Keratinocyte (primary cell): ENCODE measurements at regions not wholly inside any gene's neighbourhood (a gene's known extent, or its start where the extent isn't known, plus 50 kb on each side); places are given as distances from the start of the nearest gene placed in this dataset.

ENCODE experiments used
- DNase-seq: peaks from one replicate; pipeline ENCODE4 v3.0.0-alpha.2; 2011; ENCODE audit warnings: low read depth, missing footprints, low spot score
- FAIRE-seq: peaks from 2 replicates; lab custom pipeline; 2011; peaks lifted over from hg19 to GRCh38; lab: Jason Lieb, UNC
- H2AFZ ChIP-seq: 2 replicates; pipeline ENCODE4 v1.6.0; 2012; ENCODE audit warnings: low read length, control low read depth, inconsistent platforms; ENCODE audit not compliant: control insufficient read depth
- H3K27ac ChIP-seq: 2 replicates; pipeline ENCODE4 v1.5.1; 2011; ENCODE audit warnings: low read length; ENCODE audit not compliant: control insufficient read depth, insufficient read depth
- H3K27me3 ChIP-seq: 3 replicates; pipeline ENCODE4 v1.6.0; 2011; ENCODE audit warnings: low read length; ENCODE audit not compliant: control insufficient read depth, insufficient read depth; ENCODE audit errors: extremely low read depth
- H3K36me3 ChIP-seq, 2 experiments: 2 replicates in 1 of 2; 3 replicates in 1 of 2; pipeline ENCODE4 v1.5.1; 2011; ENCODE audit warnings: low read length in 2 of 2, mild to moderate bottlenecking in 1 of 2; ENCODE audit not compliant: control insufficient read depth in 2 of 2, insufficient read depth in 2 of 2; ENCODE audit errors: extremely low read depth in 1 of 2
- H3K4me1 ChIP-seq: 3 replicates; pipeline ENCODE4 v1.5.1; 2011; ENCODE audit warnings: low read length; ENCODE audit not compliant: control insufficient read depth, insufficient read depth; ENCODE audit errors: extremely low read depth
- H3K4me2 ChIP-seq: 3 replicates; pipeline ENCODE4 v1.6.0; 2011; ENCODE audit warnings: low read depth, low read length; ENCODE audit not compliant: control insufficient read depth, insufficient read depth; ENCODE audit errors: extremely low read depth
- H3K4me3 ChIP-seq, 3 experiments: fragments of 200-600 bp in 1 of 3; sonication (generic) in 1 of 3; 2 replicates in 2 of 3; 3 replicates in 1 of 3; pipeline ENCODE4 v1.5.1; 2011 to 2016; ENCODE audit warnings: low read length in 3 of 3, mild to moderate bottlenecking in 3 of 3, control low read depth in 2 of 3, inconsistent platforms in 1 of 3, low read depth in 1 of 3, mixed read lengths in 1 of 3, mixed run types in 1 of 3, moderate library complexity in 1 of 3; ENCODE audit not compliant: control insufficient read depth in 2 of 3, insufficient read depth in 2 of 3; ENCODE audit errors: extremely low read depth in 1 of 3
- H3K79me2 ChIP-seq: 2 replicates; pipeline ENCODE4 v1.6.0; 2012; ENCODE audit warnings: low read length; ENCODE audit not compliant: control insufficient read depth, insufficient read depth
- H3K9ac ChIP-seq: 3 replicates; pipeline ENCODE4 v1.6.0; 2011; ENCODE audit warnings: low read length; ENCODE audit not compliant: control insufficient read depth, insufficient read depth; ENCODE audit errors: extremely low read depth
- H3K9me1 ChIP-seq: 3 replicates; pipeline ENCODE4 v1.6.0; 2011; ENCODE audit warnings: low read length; ENCODE audit not compliant: control insufficient read depth, insufficient read depth; ENCODE audit errors: extremely low read depth
- H3K9me3 ChIP-seq: 2 replicates; pipeline ENCODE4 v1.5.1; 2012; ENCODE audit warnings: low read depth, low read length; ENCODE audit not compliant: control insufficient read depth
- H4K20me1 ChIP-seq: 3 replicates; pipeline ENCODE4 v1.6.0; 2011; ENCODE audit warnings: low read length; ENCODE audit not compliant: control insufficient read depth, insufficient read depth; ENCODE audit errors: extremely low read depth
- CTCF ChIP-seq, 3 experiments: IDR thresholded peaks in 1 of 3; conservative IDR thresholded peaks in 1 of 3; optimal IDR thresholded peaks in 1 of 3; 2 replicates in 2 of 3; 3 replicates in 1 of 3; pipeline versions ENCODE3 to v1.5.1; 2011; ENCODE audit warnings: low read length in 3 of 3, mild to moderate bottlenecking in 3 of 3, moderate library complexity in 2 of 3, control low read depth in 1 of 3, inconsistent platforms in 1 of 3; ENCODE audit not compliant: insufficient read depth in 2 of 3; ENCODE audit errors: extremely low read depth in 1 of 3
- EZH2 ChIP-seq: IDR thresholded peaks from one replicate; pipeline ENCODE4 v1.6.1; 2012; ENCODE audit warnings: inconsistent platforms, mild to moderate bottlenecking, low read length, moderate library complexity
- dilution Hi-C: fragments of 300-500 bp; cut with MboI; formaldehyde crosslinking; loops from one replicate; pipeline ENCODE4 v1.7.0; 2020; ENCODE audit warnings: low sequenced_read_pairs; ENCODE audit not compliant: extremely low pct_ligation_motif_present

DNA sequence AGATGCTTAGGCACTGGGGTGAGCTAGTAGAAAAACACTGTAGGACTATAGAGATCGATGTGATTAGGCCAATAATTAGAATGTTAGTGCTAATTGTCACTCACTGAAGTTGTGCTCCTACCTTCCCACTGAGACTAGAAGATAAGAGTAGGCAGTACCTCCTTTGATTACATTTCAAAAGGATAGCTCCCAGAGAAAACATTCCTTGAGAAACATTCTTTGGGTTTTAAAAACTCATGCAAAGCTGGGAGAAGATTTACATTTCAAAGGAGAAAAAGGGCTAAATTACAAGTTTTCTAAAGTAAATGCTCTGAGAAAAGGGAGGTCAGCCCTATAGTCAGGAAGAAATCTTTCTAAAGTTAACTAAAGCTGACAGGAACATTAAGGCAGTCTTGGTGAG lies 860.3 kb upstream of the NDST4 start:
- Histone ChIP-seq H3K27me3 (no peaks in the 10 kb centered on the region), H3K4me2 (no peak overlapping the region), H3K36me3 (no peaks in the 10 kb centered on the region), H3K9ac (no peak overlapping the region), H3K27ac (no peak overlapping the region), H3K9me1 (no peaks in the 10 kb centered on the region), H2AFZ (peak overlapping the region; percentile 20), H3K4me1 (peaks cover 5% of the 10 kb centered on the region), H4K20me1 (no peaks in the 10 kb centered on the region), H3K79me2 (no peaks in the 10 kb centered on the region), H3K4me3 (no peak overlapping the region), H3K9me3 (no peaks in the 10 kb centered on the region)
- dilution Hi-C loops, result no loop called here
- DNase-seq (no peak), FAIRE-seq (no peak)
- TF ChIP-seq CTCF (optimal IDR thresholded peaks at IDR 0.05 in 1 of 3, IDR thresholded peaks at IDR 0.05 in 1 of 3, conservative IDR thresholded peaks at IDR 0.05 in 1 of 3; ENCODE audit: extremely low read depth in 1 of 3, insufficient read depth in 2 of 3, low read length in 3 of 3) (no peak), EZH2 (no peak)

GRCh38 chr4:115972967-115973366 lies 859.5 kb upstream of the NDST4 start:
- no peak for FAIRE-seq

More at GRCh38 chr4:115972967-115973366, 859.5 kb upstream of the NDST4 start:
- H3K9me1 ChIP-seq, result no peaks in the 10 kb centered on the region
- DNase-seq, result no peak
- no peak overlapping the region for H3K4me3 ChIP-seq
- H3K9me3 ChIP-seq, result no peaks in the 10 kb centered on the region
- H3K9ac ChIP-seq, result no peak overlapping the region
- dilution Hi-C loops, result no loop called here
- no peaks in the 10 kb centered on the region for H3K36me3 ChIP-seq
- TF ChIP-seq EZH2 (no peak), CTCF (optimal IDR thresholded peaks at IDR 0.05 in 1 of 3, IDR thresholded peaks at IDR 0.05 in 1 of 3, conservative IDR thresholded peaks at IDR 0.05 in 1 of 3; ENCODE audit: extremely low read depth in 1 of 3, insufficient read depth in 2 of 3, low read length in 3 of 3) (no peak)
- no peak overlapping the region for H2AFZ ChIP-seq
- no peaks in the 10 kb centered on the region for H3K27me3 ChIP-seq
- H3K27ac ChIP-seq, result no peak overlapping the region
- no peaks in the 10 kb centered on the region for H4K20me1 ChIP-seq
- no peaks in the 10 kb centered on the region for H3K79me2 ChIP-seq
- peaks cover 5% of the 10 kb centered on the region for H3K4me1 ChIP-seq
- no peak overlapping the region for H3K4me2 ChIP-seq
